HCT116 (cell line): ENCODE measurements at regions not wholly inside any gene's neighbourhood (a gene's known extent, or its start where the extent isn't known, plus 50 kb on each side); places are given as distances from the start of the nearest gene placed in this dataset.

Experiments used
- ATAC-seq: fragments of 200-7000 bp; cut with Tn5 transposase; 2 replicates; pipeline ENCODE4 v1.9.1; 2020; ENCODE audit warnings: mild to moderate bottlenecking, moderate library complexity
- BruUV-seq: library from RNA; stranded (reverse); fragments of 400-500 nt; replicated peaks from 2 replicates; lab custom pipeline; 2021; lab: Mats Ljungman, UMichigan
- CTCF ChIA-PET: fragments of 300-600 bp; sonication (Branson Sonifier 250); formaldehyde crosslinking; loops from one replicate; lab custom pipeline; 2021; ENCODE audit warnings: antibody characterized with exemption; lab: Charles Lee
- POLR2A ChIA-PET: fragments of 300-600, 350-600 bp; sonication (Branson Sonifier 250); formaldehyde crosslinking; loops from one replicate; lab custom pipeline; 2021; ENCODE audit warnings: antibody characterized with exemption; lab: Charles Lee
- RAD21 ChIA-PET, 2 experiments: fragments of 300-600 bp; sonication (Branson Sonifier 250); formaldehyde crosslinking; loops; one replicate each; lab custom pipeline; 2023; ENCODE audit warnings: low total read pairs in 2 of 2; ENCODE audit not compliant: uncharacterized antibody in 2 of 2, unreplicated experiment in 2 of 2, low non-redundant PET in 1 of 2; lab: Charles Lee
- DNase-seq: peaks from one replicate; pipeline ENCODE4 v3.0.0-alpha.2; 2010; ENCODE audit warnings: low read depth, low spot score
- H2AFZ ChIP-seq: fragments of 200-600 bp; shearing (Covaris generic), sonication (generic); 2 replicates; pipeline ENCODE4 v1.6.1; 2017; ENCODE audit warnings: low read depth, mixed run types, mixed read lengths, antibody characterized with exemption, low read length; ENCODE audit not compliant: poor library complexity, severe bottlenecking
- H3K27ac ChIP-seq: 2 replicates; pipeline ENCODE4 v1.5.1; 2012; ENCODE audit warnings: low read depth, low read length
- H3K27me3 ChIP-seq: fragments of 200-600 bp; sonication (generic); 2 replicates; pipeline ENCODE4 v1.6.1; 2016; ENCODE audit warnings: mixed run types, low read length, mixed read lengths; ENCODE audit not compliant: insufficient read depth
- H3K36me3 ChIP-seq, 2 experiments: fragments of 200-500 bp in 1 of 2; fragments of 200-600 bp in 1 of 2; sonication (Bioruptor generic) in 1 of 2; sonication (generic) in 1 of 2; 2 replicates each; pipeline versions ENCODE4 v1.5.1 to v1.6.1; 2014 to 2016; ENCODE audit warnings: low read length in 2 of 2, inconsistent platforms in 1 of 2, mixed read lengths in 1 of 2, mixed run types in 1 of 2; ENCODE audit not compliant: insufficient read depth in 2 of 2, control insufficient read depth in 1 of 2
- H3K4me1 ChIP-seq, 2 experiments: fragments of 200-600 bp in 1 of 2; sonication (generic) in 1 of 2; 2 replicates each; pipeline versions ENCODE4 v1.5.1 to v1.6.1; 2012 to 2017; ENCODE audit warnings: low read length in 2 of 2, inconsistent platforms in 1 of 2, mild to moderate bottlenecking in 1 of 2, mixed read lengths in 1 of 2, mixed run types in 1 of 2, moderate library complexity in 1 of 2; ENCODE audit not compliant: insufficient read depth in 2 of 2, control insufficient read depth in 1 of 2
- H3K4me2 ChIP-seq: fragments of 200-600 bp; sonication (generic); 2 replicates; pipeline ENCODE4 v1.6.1; 2017; ENCODE audit warnings: mixed run types, low read length, mixed read lengths
- H3K4me3 ChIP-seq, 2 experiments: fragments of 200-600 bp in 1 of 2; sonication (generic) in 1 of 2; replicated peaks in 1 of 2; 2 replicates each; pipeline ENCODE4 v1.5.1; 2011 to 2016; ENCODE audit warnings: low read length in 2 of 2, control low read depth in 1 of 2, low read depth in 1 of 2, mild to moderate bottlenecking in 1 of 2, mixed read lengths in 1 of 2, mixed run types in 1 of 2
- H3K79me2 ChIP-seq: fragments of 200-600 bp; sonication (generic); 2 replicates; pipeline ENCODE4 v1.6.1; 2017; ENCODE audit warnings: mild to moderate bottlenecking, mixed run types, low read length, moderate library complexity, mixed read lengths; ENCODE audit not compliant: insufficient read depth
- H3K9ac ChIP-seq: fragments of 200-600 bp; sonication (generic); 2 replicates; pipeline ENCODE4 v1.6.1; 2016; ENCODE audit warnings: low read length, mixed read lengths
- H3K9me2 ChIP-seq: fragments of 200-600 bp; sonication (generic), shearing (Covaris generic); 2 replicates; pipeline ENCODE4 v1.6.1; 2017; ENCODE audit warnings: mixed run types, mild to moderate bottlenecking, moderate library complexity; ENCODE audit not compliant: insufficient read depth
- H3K9me3 ChIP-seq, 2 experiments: fragments of 200-500 bp in 1 of 2; fragments of 200-600 bp in 1 of 2; sonication (Bioruptor generic) in 1 of 2; sonication (generic) in 1 of 2; 2 replicates each; pipeline ENCODE4 v1.6.1; 2014 to 2017; ENCODE audit warnings: low read length in 2 of 2, mixed read lengths in 2 of 2, inconsistent platforms in 1 of 2, low read depth in 1 of 2, mild to moderate bottlenecking in 1 of 2, mixed run types in 1 of 2, moderate library complexity in 1 of 2; ENCODE audit not compliant: control insufficient read depth in 1 of 2, insufficient read depth in 1 of 2
- H4K20me1 ChIP-seq: fragments of 200-600 bp; sonication (generic), shearing (Covaris generic); 2 replicates; pipeline ENCODE4 v1.6.1; 2017; ENCODE audit warnings: mixed run types, mild to moderate bottlenecking, moderate library complexity; ENCODE audit not compliant: insufficient read depth
- CTCF ChIP-seq, 3 experiments: fragments of 200-600 bp in 1 of 3; sonication (generic) in 1 of 3; IDR thresholded peaks in 2 of 3; conservative IDR thresholded peaks in 1 of 3; 2 replicates each; pipeline ENCODE4 v1.5.1; 2012 to 2017; ENCODE audit warnings: low read depth in 2 of 3, low read length in 2 of 3, antibody characterized with exemption in 1 of 3, borderline replicate concordance in 1 of 3, control low read depth in 1 of 3, mild to moderate bottlenecking in 1 of 3, mixed read lengths in 1 of 3, mixed run types in 1 of 3, moderate library complexity in 1 of 3; ENCODE audit not compliant: insufficient read depth in 1 of 3
- ELF1 ChIP-seq: IDR thresholded peaks from 2 replicates; pipeline ENCODE4 v1.6.1; 2012; ENCODE audit warnings: low read depth, borderline replicate concordance
- EZH2 ChIP-seq: fragments of 200-600 bp; sonication (generic); IDR thresholded peaks from 2 replicates; pipeline ENCODE4 v1.6.1; 2017; ENCODE audit warnings: antibody characterized with exemption, mixed run types
- EZH2phosphoT487 ChIP-seq: fragments of 200-600 bp; IDR thresholded peaks from 2 replicates; pipeline ENCODE4 v1.6.1; 2018; ENCODE audit warnings: antibody characterized with exemption, borderline replicate concordance
- JUND ChIP-seq: IDR thresholded peaks from 2 replicates; pipeline ENCODE4 v1.6.1; 2012
- MAX ChIP-seq: IDR thresholded peaks from 2 replicates; pipeline ENCODE4 v1.6.1; 2012
- POLR2A ChIP-seq: IDR thresholded peaks from 2 replicates; pipeline ENCODE4 v1.7.0; 2011; ENCODE audit warnings: borderline replicate concordance; ENCODE audit not compliant: insufficient read depth, insufficient read length; ENCODE audit errors: extremely low read depth
- REST ChIP-seq: IDR thresholded peaks from 2 replicates; pipeline ENCODE4 v1.6.1; 2012; ENCODE audit warnings: low read depth
- ZBTB33 ChIP-seq: IDR thresholded peaks from 2 replicates; pipeline ENCODE4 v1.6.1; 2011; ENCODE audit warnings: mild to moderate bottlenecking, low read length, moderate library complexity; ENCODE audit not compliant: insufficient replicate concordance; ENCODE audit errors: extremely low read depth
- ZNF274 ChIP-seq: fragments of 200-500 bp; sonication (Bioruptor generic); IDR thresholded peaks from 2 replicates; pipeline ENCODE4 v1.6.1; 2014; ENCODE audit warnings: mild to moderate bottlenecking, low read depth, low read length, inconsistent platforms
- intact Hi-C: fragments of 100-400 bp; cut with micrococcal nuclease; formaldehyde crosslinking; loops from 2 replicates; pipeline ENCODE4 v1.10.0; 2022

- H3K9me3 ChIP-seq, result peaks cover 0 to 4% of the 10 kb centered on the region in 2 experiments; a peak in 1 of 4 replicates
- ChIA-PET RAD21 (no interaction called here), CTCF (no interaction called here), POLR2A (no interaction called here)
- TF ChIP-seq JUND (no peak), ZBTB33 (no peak), CTCF (IDR thresholded peaks at IDR 0.05 in 2 of 3, conservative IDR thresholded peaks at IDR 0.05 in 1 of 3; ENCODE audit: borderline replicate concordance in 1 of 3, insufficient read depth in 1 of 3, low read depth in 2 of 3, low read length in 2 of 3) (no peak), EZH2 (no peak), POLR2A (no peak), MAX (no peak), EZH2phosphoT487 (no peak), ZNF274 (no peak), REST (no peak), ELF1 (no peak)
- H3K9me2 ChIP-seq, result no peaks in the 10 kb centered on the region
- intact Hi-C loops, result no loop called here
- H2AFZ ChIP-seq, result no peak overlapping the region
- no peak overlapping the region for H3K4me2 ChIP-seq
- H3K27ac ChIP-seq, result no peak overlapping the region
- no peaks in the 10 kb centered on the region for H3K79me2 ChIP-seq
- H3K36me3 ChIP-seq, result no peaks in the 10 kb centered on the region
- H4K20me1 ChIP-seq, result no peaks in the 10 kb centered on the region
- no peaks in the 10 kb centered on the region for H3K4me1 ChIP-seq
- H3K4me3 ChIP-seq, result no peak overlapping the region
- no TSS peak for BruUV-seq
- DNase-seq (no peak), ATAC-seq (no peak)
- no peaks in the 10 kb centered on the region for H3K27me3 ChIP-seq
- H3K9ac ChIP-seq, result no peak overlapping the region
Measured at GRCh38 chr11:92596596-92597317, 372.1 kb downstream of the FAT3 start.
